Loucy (cell line): ENCODE measurements at regions not wholly inside any gene's neighbourhood (a gene's known extent, or its start where the extent isn't known, plus 50 kb on each side); places are given as distances from the start of the nearest gene placed in this dataset.

ENCODE experiments used
- CTCF ChIP-seq: fragments of 200-600 bp; sonication (generic); conservative IDR thresholded peaks from 2 replicates; pipeline ENCODE4 v1.5.1; 2014; ENCODE audit warnings: mild to moderate bottlenecking, antibody characterized with exemption, low read length
- EZH2phosphoT487 ChIP-seq: fragments of 200-600 bp; IDR thresholded peaks from 2 replicates; pipeline ENCODE4 v1.6.1; 2018; ENCODE audit warnings: antibody characterized with exemption, mild to moderate bottlenecking, moderate library complexity, borderline replicate concordance

GRCh38 chr7:10557375-10557774 lies 416.3 kb upstream of the PHF14 start:
- TF ChIP-seq CTCF: no peak
- no peak for TF ChIP-seq EZH2phosphoT487
